GM23338 (cell line): ENCODE measurements at regions not wholly inside any gene's neighbourhood (a gene's known extent, or its start where the extent isn't known, plus 50 kb on each side); places are given as distances from the start of the nearest gene placed in this dataset.

ENCODE experiments used
- ATAC-seq: fragments of 200-7000 bp; cut with Tn5 transposase; 3 replicates; pipeline ENCODE4 v1.9.1; 2020
- DNase-seq: peaks from one replicate; pipeline ENCODE4 v3.0.0-alpha.2; 2015; ENCODE audit warnings: low spot score
- H2AFZ ChIP-seq: fragments of 200-600 bp; sonication (generic); 2 replicates; pipeline ENCODE4 v1.8.0; 2016; ENCODE audit warnings: antibody characterized with exemption, mild to moderate bottlenecking, moderate library complexity
- H3F3A ChIP-seq: fragments of 200-600 bp; sonication (generic); replicated peaks from 2 replicates; pipeline ENCODE4 v1.8.0; 2017; ENCODE audit warnings: antibody characterized with exemption, mixed run types, low read depth
- H3K27ac ChIP-seq: fragments of 200-600 bp; sonication (generic); 2 replicates; pipeline ENCODE4 v1.6.1; 2016; ENCODE audit warnings: low read depth
- H3K27me3 ChIP-seq: fragments of 200-600 bp; sonication (generic); 2 replicates; pipeline ENCODE4 v1.8.0; 2016; ENCODE audit warnings: mild to moderate bottlenecking, mixed run types, moderate library complexity; ENCODE audit not compliant: insufficient read depth
- H3K36me3 ChIP-seq: fragments of 200-600 bp; sonication (generic); 2 replicates; pipeline ENCODE4 v1.8.0; 2016; ENCODE audit warnings: mild to moderate bottlenecking; ENCODE audit not compliant: insufficient read depth
- H3K4me1 ChIP-seq: fragments of 200-600 bp; sonication (generic); 2 replicates; pipeline ENCODE4 v1.8.0; 2016; ENCODE audit warnings: mild to moderate bottlenecking, moderate library complexity; ENCODE audit not compliant: insufficient read depth
- H3K4me2 ChIP-seq: fragments of 200-600 bp; sonication (generic); 2 replicates; pipeline ENCODE4 v1.7.1; 2017; ENCODE audit warnings: mixed run types
- H3K4me3 ChIP-seq: fragments of 200-600 bp; sonication (generic); 2 replicates; pipeline ENCODE4 v1.6.1; 2016; ENCODE audit warnings: mixed run types
- H3K79me2 ChIP-seq: fragments of 200-600 bp; sonication (generic); replicated peaks from 2 replicates; pipeline ENCODE4 v1.8.0; 2017; ENCODE audit warnings: mild to moderate bottlenecking; ENCODE audit not compliant: insufficient read depth
- H3K9me2 ChIP-seq: fragments of 200-600 bp; sonication (generic); 2 replicates; pipeline ENCODE4 v1.8.0; 2017; ENCODE audit not compliant: insufficient read depth
- H4K20me1 ChIP-seq: fragments of 200-600 bp; sonication (generic); replicated peaks from 2 replicates; pipeline ENCODE4 v1.8.0; 2017; ENCODE audit warnings: mild to moderate bottlenecking; ENCODE audit not compliant: insufficient read depth
- H3K27ac Mint-ChIP-seq: 2 replicates; pipeline ENCODE4 v1.8.0; 2020; ENCODE audit warnings: inconsistent platforms, mild to moderate bottlenecking, moderate library complexity, mixed read lengths
- H3K27me3 Mint-ChIP-seq: 3 replicates; pipeline ENCODE4 v1.8.0; 2022; ENCODE audit warnings: low read depth, mild to moderate bottlenecking, moderate library complexity, mixed read lengths, inconsistent platforms; ENCODE audit not compliant: insufficient read depth, poor library complexity
- H3K36me3 Mint-ChIP-seq: 3 replicates; pipeline ENCODE4 v1.8.0; 2021; ENCODE audit warnings: low read depth, mild to moderate bottlenecking, inconsistent platforms, moderate library complexity, mixed read lengths
- H3K4me1 Mint-ChIP-seq: 3 replicates; pipeline ENCODE4 v1.8.0; 2020; ENCODE audit warnings: mild to moderate bottlenecking, inconsistent platforms, mixed read lengths
- H3K4me3 Mint-ChIP-seq: 3 replicates; pipeline ENCODE4 v1.8.0; 2021; ENCODE audit warnings: moderate library complexity, mild to moderate bottlenecking, inconsistent platforms, mixed read lengths
- H3K9me3 Mint-ChIP-seq: 3 replicates; pipeline ENCODE4 v1.8.0; 2020; ENCODE audit warnings: moderate library complexity, mild to moderate bottlenecking, inconsistent platforms, mixed read lengths
- CREB1 ChIP-seq: fragments of 250-450 bp; sonication (Bioruptor Pico); IDR thresholded peaks from 2 replicates; pipeline ENCODE4 v1.5.0; 2020; ENCODE audit warnings: low read depth, mild to moderate bottlenecking, moderate library complexity
- EZH2 ChIP-seq: fragments of 200-600 bp; sonication (generic); IDR thresholded peaks from one replicate; pipeline ENCODE4 v1.8.0; 2017; ENCODE audit warnings: antibody characterized with exemption, mild to moderate bottlenecking, low read depth; ENCODE audit not compliant: unreplicated experiment
- EZH2phosphoT487 ChIP-seq: fragments of 200-600 bp; sonication (generic); IDR thresholded peaks from one replicate; pipeline ENCODE4 v1.8.1; 2018; ENCODE audit warnings: antibody characterized with exemption; ENCODE audit not compliant: unreplicated experiment
- JUNB ChIP-seq: IDR thresholded peaks from one replicate; pipeline ENCODE4 v1.6.1; 2016; ENCODE audit warnings: antibody characterized with exemption; ENCODE audit not compliant: unreplicated experiment
- NANOG ChIP-seq: IDR thresholded peaks from 2 replicates; pipeline ENCODE4 v1.6.1; 2016; ENCODE audit warnings: antibody characterized with exemption, borderline replicate concordance
- POLR2AphosphoS5 ChIP-seq: IDR thresholded peaks from 2 replicates; pipeline ENCODE4 v1.6.1; 2016; ENCODE audit warnings: antibody characterized with exemption, low read depth
- STAT1 ChIP-seq: IDR thresholded peaks from one replicate; pipeline ENCODE4 v1.6.1; 2016; ENCODE audit warnings: antibody characterized with exemption; ENCODE audit not compliant: unreplicated experiment
- ZNF114 ChIP-seq: fragments of 250-450 bp; sonication (Bioruptor Pico); IDR thresholded peaks from 2 replicates; pipeline ENCODE4 v1.5.0; 2020; ENCODE audit warnings: mild to moderate bottlenecking, moderate library complexity
- ZNF331 ChIP-seq: fragments of 250-450 bp; sonication (Bioruptor Pico); IDR thresholded peaks from 2 replicates; pipeline ENCODE4 v1.5.0; 2020; ENCODE audit warnings: low read depth, mild to moderate bottlenecking, moderate library complexity
- TF ChIP-seq, protein P1 (sequence below): fragments of 250-450 bp; sonication (Bioruptor Pico); IDR thresholded peaks from 2 replicates; pipeline ENCODE4 v1.5.0; 2020; ENCODE audit warnings: mild to moderate bottlenecking, moderate library complexity
- TF ChIP-seq, protein P2 (sequence below): IDR thresholded peaks from one replicate; pipeline ENCODE4 v1.6.1; 2018; ENCODE audit warnings: antibody characterized with exemption; ENCODE audit not compliant: unreplicated experiment
- TF ChIP-seq, protein P3 (sequence below): IDR thresholded peaks from 2 replicates; pipeline ENCODE4 v1.6.1; 2016; ENCODE audit warnings: antibody characterized with exemption

- Histone ChIP-seq H3K4me3 (no peak overlapping the region), H3F3A (no peaks in the 10 kb centered on the region), H3K36me3 (no peaks in the 10 kb centered on the region), H3K27ac (no peak overlapping the region), H3K4me1 (no peaks in the 10 kb centered on the region), H2AFZ (no peak overlapping the region), H3K4me2 (no peak overlapping the region), H3K9me2 (peaks cover 30% of the 10 kb centered on the region; the same call in 1 of the 2 replicates), H3K79me2 (no peaks in the 10 kb centered on the region), H3K27me3 (no peaks in the 10 kb centered on the region), H4K20me1 (no peaks in the 10 kb centered on the region)
- no peak overlapping the region for H3K27ac Mint-ChIP-seq
- peaks cover 9% of the 10 kb centered on the region for H3K9me3 Mint-ChIP-seq
- peaks cover 2% of the 10 kb centered on the region for H3K27me3 Mint-ChIP-seq
- no peaks in the 10 kb centered on the region for H3K36me3 Mint-ChIP-seq
- ATAC-seq (no peak), DNase-seq (no peak)
- no peak for TF ChIP-seq ZNF331 (CRISPR knock-in tag)
- H3K4me3 Mint-ChIP-seq, result no peak overlapping the region
- no peaks in the 10 kb centered on the region for H3K4me1 Mint-ChIP-seq
Observed at GRCh38 chr2:136210822-136211221, 92.9 kb upstream of the CXCR4 start.

DNA sequence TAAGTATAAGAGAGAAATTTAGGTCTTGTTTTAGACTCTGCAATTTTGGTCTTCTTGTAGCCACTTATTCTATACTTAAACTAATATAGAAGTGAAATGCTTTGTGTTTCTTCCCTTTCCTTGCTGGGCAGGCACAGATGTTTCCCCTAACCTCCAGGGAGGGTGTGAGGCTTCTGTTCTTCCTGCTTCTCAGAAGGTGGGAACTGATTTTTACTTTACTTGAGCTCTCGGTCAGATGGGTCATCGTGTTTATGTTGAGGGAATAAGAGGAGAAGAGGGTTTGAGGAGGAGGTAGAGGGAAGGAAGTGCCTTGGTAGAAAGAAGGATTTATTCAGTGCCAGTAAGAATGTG is 92.5 kb upstream of the CXCR4 start:
- H3K4me1 ChIP-seq, result no peaks in the 10 kb centered on the region
- no peak overlapping the region for H3K27ac Mint-ChIP-seq
- H4K20me1 ChIP-seq, result no peaks in the 10 kb centered on the region
- H2AFZ ChIP-seq, result no peak overlapping the region
- no peaks in the 10 kb centered on the region for H3K79me2 ChIP-seq
- no peaks in the 10 kb centered on the region for H3K36me3 Mint-ChIP-seq
- H3K4me2 ChIP-seq, result no peak overlapping the region
- no peaks in the 10 kb centered on the region for H3F3A ChIP-seq
- no peak for DNase-seq
- H3K27me3 Mint-ChIP-seq, result peaks cover 2% of the 10 kb centered on the region
- H3K27me3 ChIP-seq, result no peaks in the 10 kb centered on the region
- H3K36me3 ChIP-seq, result no peaks in the 10 kb centered on the region
- ATAC-seq, result no peak
- peaks cover 9% of the 10 kb centered on the region for H3K9me3 Mint-ChIP-seq
- H3K4me3 ChIP-seq, result no peak overlapping the region
- H3K27ac ChIP-seq, result no peak overlapping the region
- peaks cover 26% of the 10 kb centered on the region; the same call in 1 of the 2 replicates for H3K9me2 ChIP-seq
- H3K4me3 Mint-ChIP-seq, result no peak overlapping the region
- H3K4me1 Mint-ChIP-seq, result no peaks in the 10 kb centered on the region
- TF ChIP-seq JUNB, result no peak
- TF ChIP-seq NANOG, result no peak
- TF ChIP-seq, protein P1, sequence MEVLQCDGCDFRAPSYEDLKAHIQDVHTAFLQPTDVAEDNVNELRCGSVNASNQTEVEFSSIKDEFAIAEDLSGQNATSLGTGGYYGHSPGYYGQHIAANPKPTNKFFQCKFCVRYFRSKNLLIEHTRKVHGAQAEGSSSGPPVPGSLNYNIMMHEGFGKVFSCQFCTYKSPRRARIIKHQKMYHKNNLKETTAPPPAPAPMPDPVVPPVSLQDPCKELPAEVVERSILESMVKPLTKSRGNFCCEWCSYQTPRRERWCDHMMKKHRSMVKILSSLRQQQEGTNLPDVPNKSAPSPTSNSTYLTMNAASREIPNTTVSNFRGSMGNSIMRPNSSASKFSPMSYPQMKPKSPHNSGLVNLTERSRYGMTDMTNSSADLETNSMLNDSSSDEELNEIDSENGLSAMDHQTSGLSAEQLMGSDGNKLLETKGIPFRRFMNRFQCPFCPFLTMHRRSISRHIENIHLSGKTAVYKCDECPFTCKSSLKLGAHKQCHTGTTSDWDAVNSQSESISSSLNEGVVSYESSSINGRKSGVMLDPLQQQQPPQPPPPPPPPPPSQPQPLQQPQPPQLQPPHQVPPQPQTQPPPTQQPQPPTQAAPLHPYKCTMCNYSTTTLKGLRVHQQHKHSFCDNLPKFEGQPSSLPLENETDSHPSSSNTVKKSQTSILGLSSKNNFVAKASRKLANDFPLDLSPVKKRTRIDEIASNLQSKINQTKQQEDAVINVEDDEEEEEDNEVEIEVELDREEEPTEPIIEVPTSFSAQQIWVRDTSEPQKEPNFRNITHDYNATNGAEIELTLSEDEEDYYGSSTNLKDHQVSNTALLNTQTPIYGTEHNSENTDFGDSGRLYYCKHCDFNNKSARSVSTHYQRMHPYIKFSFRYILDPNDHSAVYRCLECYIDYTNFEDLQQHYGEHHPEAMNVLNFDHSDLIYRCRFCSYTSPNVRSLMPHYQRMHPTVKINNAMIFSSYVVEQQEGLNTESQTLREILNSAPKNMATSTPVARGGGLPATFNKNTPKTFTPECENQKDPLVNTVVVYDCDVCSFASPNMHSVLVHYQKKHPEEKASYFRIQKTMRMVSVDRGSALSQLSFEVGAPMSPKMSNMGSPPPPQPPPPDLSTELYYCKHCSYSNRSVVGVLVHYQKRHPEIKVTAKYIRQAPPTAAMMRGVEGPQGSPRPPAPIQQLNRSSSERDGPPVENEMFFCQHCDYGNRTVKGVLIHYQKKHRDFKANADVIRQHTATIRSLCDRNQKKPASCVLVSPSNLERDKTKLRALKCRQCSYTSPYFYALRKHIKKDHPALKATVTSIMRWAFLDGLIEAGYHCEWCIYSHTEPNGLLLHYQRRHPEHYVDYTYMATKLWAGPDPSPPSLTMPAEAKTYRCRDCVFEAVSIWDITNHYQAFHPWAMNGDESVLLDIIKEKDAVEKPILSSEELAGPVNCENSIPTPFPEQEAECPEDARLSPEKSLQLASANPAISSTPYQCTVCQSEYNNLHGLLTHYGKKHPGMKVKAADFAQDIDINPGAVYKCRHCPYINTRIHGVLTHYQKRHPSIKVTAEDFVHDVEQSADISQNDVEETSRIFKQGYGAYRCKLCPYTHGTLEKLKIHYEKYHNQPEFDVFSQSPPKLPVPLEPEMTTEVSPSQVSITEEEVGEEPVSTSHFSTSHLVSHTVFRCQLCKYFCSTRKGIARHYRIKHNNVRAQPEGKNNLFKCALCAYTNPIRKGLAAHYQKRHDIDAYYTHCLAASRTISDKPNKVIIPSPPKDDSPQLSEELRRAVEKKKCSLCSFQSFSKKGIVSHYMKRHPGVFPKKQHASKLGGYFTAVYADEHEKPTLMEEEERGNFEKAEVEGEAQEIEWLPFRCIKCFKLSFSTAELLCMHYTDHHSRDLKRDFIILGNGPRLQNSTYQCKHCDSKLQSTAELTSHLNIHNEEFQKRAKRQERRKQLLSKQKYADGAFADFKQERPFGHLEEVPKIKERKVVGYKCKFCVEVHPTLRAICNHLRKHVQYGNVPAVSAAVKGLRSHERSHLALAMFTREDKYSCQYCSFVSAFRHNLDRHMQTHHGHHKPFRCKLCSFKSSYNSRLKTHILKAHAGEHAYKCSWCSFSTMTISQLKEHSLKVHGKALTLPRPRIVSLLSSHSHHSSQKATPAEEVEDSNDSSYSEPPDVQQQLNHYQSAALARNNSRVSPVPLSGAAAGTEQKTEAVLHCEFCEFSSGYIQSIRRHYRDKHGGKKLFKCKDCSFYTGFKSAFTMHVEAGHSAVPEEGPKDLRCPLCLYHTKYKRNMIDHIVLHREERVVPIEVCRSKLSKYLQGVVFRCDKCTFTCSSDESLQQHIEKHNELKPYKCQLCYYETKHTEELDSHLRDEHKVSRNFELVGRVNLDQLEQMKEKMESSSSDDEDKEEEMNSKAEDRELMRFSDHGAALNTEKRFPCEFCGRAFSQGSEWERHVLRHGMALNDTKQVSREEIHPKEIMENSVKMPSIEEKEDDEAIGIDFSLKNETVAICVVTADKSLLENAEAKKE (CRISPR knock-in tag), result no peak
- no peak for TF ChIP-seq ZNF114 (CRISPR knock-in tag)
- TF ChIP-seq ZNF331 (CRISPR knock-in tag), result no peak
- TF ChIP-seq EZH2, result no peak
- TF ChIP-seq, protein P2, sequence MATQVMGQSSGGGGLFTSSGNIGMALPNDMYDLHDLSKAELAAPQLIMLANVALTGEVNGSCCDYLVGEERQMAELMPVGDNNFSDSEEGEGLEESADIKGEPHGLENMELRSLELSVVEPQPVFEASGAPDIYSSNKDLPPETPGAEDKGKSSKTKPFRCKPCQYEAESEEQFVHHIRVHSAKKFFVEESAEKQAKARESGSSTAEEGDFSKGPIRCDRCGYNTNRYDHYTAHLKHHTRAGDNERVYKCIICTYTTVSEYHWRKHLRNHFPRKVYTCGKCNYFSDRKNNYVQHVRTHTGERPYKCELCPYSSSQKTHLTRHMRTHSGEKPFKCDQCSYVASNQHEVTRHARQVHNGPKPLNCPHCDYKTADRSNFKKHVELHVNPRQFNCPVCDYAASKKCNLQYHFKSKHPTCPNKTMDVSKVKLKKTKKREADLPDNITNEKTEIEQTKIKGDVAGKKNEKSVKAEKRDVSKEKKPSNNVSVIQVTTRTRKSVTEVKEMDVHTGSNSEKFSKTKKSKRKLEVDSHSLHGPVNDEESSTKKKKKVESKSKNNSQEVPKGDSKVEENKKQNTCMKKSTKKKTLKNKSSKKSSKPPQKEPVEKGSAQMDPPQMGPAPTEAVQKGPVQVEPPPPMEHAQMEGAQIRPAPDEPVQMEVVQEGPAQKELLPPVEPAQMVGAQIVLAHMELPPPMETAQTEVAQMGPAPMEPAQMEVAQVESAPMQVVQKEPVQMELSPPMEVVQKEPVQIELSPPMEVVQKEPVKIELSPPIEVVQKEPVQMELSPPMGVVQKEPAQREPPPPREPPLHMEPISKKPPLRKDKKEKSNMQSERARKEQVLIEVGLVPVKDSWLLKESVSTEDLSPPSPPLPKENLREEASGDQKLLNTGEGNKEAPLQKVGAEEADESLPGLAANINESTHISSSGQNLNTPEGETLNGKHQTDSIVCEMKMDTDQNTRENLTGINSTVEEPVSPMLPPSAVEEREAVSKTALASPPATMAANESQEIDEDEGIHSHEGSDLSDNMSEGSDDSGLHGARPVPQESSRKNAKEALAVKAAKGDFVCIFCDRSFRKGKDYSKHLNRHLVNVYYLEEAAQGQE, result no peak
- TF ChIP-seq CREB1, result no peak
- TF ChIP-seq, protein P3, sequence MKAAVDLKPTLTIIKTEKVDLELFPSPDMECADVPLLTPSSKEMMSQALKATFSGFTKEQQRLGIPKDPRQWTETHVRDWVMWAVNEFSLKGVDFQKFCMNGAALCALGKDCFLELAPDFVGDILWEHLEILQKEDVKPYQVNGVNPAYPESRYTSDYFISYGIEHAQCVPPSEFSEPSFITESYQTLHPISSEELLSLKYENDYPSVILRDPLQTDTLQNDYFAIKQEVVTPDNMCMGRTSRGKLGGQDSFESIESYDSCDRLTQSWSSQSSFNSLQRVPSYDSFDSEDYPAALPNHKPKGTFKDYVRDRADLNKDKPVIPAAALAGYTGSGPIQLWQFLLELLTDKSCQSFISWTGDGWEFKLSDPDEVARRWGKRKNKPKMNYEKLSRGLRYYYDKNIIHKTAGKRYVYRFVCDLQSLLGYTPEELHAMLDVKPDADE, result no peak
- no peak for TF ChIP-seq STAT1
- no peak for TF ChIP-seq POLR2AphosphoS5
- TF ChIP-seq EZH2phosphoT487, result no peak
